Thoracic aorta (tissue), 2 donors: ENCODE measurements at regions not wholly inside any gene's neighbourhood (a gene's known extent, or its start where the extent isn't known, plus 50 kb on each side); places are given as distances from the start of the nearest gene placed in this dataset.

Experiments used
- ATAC-seq: fragments of 150-250 bp; one replicate; pipeline ENCODE4 v1.8.0; 2017; ENCODE audit warnings: low read depth; ENCODE audit not compliant: insufficient number of reproducible peaks, low FRiP score
- DNase-seq: peaks from one replicate; pipeline ENCODE4 v3.0.0-alpha.2; 2020; ENCODE audit warnings: low spot score
- H3K27ac ChIP-seq, 2 donors: fragments of 200-600 bp; sonication (generic); 1 replicate in 1 of 2; 2 replicates in 1 of 2; pipeline ENCODE4 v1.5.1; 2016; ENCODE audit warnings: mild to moderate bottlenecking in 2 of 2, moderate library complexity in 2 of 2
- H3K27me3 ChIP-seq: fragments of 200-600 bp; sonication (generic); replicated peaks from 2 replicates; pipeline ENCODE4 v1.6.0; 2016; ENCODE audit warnings: mild to moderate bottlenecking; ENCODE audit not compliant: insufficient read depth
- H3K36me3 ChIP-seq: fragments of 200-600 bp; sonication (generic); one replicate; pipeline ENCODE4 v1.5.1; 2016
- H3K4me1 ChIP-seq, 2 donors: fragments of 200-600 bp; sonication (generic); 1 replicate in 1 of 2; 2 replicates in 1 of 2; pipeline versions ENCODE4 v1.5.1 to v1.6.0; 2016; ENCODE audit warnings: low read depth in 2 of 2, mild to moderate bottlenecking in 1 of 2; ENCODE audit not compliant: control insufficient read depth in 1 of 2
- H3K4me3 ChIP-seq: fragments of 200-600 bp; sonication (generic); 2 replicates; pipeline ENCODE4 v1.5.1; 2016; ENCODE audit warnings: mild to moderate bottlenecking
- H3K9me3 ChIP-seq: fragments of 200-600 bp; sonication (generic); 2 replicates; pipeline ENCODE4 v1.5.1; 2016
- TF ChIP-seq, protein P1 (sequence below): fragments of 200-600 bp; sonication (generic); IDR thresholded peaks from one replicate; pipeline ENCODE4 v1.5.1; 2019; ENCODE audit warnings: antibody characterized with exemption

DNA sequence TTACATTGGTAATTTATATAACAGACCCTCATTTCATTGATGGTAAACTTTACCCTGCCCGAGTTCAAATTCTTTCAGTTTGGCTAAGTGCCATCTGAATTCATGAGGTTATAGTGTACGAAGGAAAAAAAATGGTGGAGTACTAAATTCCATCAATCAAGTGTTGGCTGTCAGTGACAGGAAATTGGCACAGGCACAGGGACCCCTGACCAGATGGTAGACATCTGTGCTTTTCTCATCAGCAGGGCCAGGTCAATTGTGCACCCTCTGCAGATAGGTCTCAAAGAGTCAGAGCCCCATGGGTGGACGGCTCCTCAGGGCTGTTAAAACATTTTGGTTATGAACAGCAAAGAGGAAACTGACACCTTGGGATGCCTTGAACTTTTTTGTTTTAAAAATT lies 439.2 kb downstream of the SETBP1 start:
- DNase-seq (no peak), ATAC-seq (no peak)
- Histone ChIP-seq H3K4me3 (no peak overlapping the region), H3K27me3 (no peaks in the 10 kb centered on the region), H3K27ac (no peak overlapping the region), H3K9me3 (no peaks in the 10 kb centered on the region), H3K4me1 (no peaks in the 10 kb centered on the region), H3K36me3 (no peaks in the 10 kb centered on the region)
- TF ChIP-seq, protein P1, sequence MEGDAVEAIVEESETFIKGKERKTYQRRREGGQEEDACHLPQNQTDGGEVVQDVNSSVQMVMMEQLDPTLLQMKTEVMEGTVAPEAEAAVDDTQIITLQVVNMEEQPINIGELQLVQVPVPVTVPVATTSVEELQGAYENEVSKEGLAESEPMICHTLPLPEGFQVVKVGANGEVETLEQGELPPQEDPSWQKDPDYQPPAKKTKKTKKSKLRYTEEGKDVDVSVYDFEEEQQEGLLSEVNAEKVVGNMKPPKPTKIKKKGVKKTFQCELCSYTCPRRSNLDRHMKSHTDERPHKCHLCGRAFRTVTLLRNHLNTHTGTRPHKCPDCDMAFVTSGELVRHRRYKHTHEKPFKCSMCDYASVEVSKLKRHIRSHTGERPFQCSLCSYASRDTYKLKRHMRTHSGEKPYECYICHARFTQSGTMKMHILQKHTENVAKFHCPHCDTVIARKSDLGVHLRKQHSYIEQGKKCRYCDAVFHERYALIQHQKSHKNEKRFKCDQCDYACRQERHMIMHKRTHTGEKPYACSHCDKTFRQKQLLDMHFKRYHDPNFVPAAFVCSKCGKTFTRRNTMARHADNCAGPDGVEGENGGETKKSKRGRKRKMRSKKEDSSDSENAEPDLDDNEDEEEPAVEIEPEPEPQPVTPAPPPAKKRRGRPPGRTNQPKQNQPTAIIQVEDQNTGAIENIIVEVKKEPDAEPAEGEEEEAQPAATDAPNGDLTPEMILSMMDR = no peak

DNA sequence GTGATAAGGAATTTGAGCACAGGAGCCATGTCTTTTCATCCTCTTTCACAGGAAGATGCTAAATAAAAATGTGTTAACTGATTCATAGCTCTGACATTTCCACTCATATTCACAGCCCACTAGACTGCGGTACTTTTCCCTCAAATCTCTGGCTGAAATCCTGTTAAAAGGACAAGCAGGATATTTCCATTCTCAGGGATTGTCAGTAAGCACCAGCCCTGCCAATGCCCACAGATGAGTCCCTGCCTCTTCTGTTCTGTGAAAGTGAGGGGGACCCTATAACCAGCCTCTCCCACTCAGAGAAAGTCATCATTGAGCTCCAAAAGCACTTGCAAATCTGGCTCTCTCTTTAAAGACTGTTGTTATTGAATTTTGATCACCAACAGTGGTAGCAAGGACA lies 440.5 kb downstream of the SETBP1 start:
- H3K4me3 ChIP-seq = no peak overlapping the region
- no peaks in the 10 kb centered on the region for H3K36me3 ChIP-seq
- no peaks in the 10 kb centered on the region for H3K4me1 ChIP-seq
- no peak for DNase-seq
- H3K27me3 ChIP-seq = no peaks in the 10 kb centered on the region
- TF ChIP-seq, protein P1 = no peak
- no peak overlapping the region for H3K27ac ChIP-seq
- no peak for ATAC-seq
- no peaks in the 10 kb centered on the region for H3K9me3 ChIP-seq

DNA sequence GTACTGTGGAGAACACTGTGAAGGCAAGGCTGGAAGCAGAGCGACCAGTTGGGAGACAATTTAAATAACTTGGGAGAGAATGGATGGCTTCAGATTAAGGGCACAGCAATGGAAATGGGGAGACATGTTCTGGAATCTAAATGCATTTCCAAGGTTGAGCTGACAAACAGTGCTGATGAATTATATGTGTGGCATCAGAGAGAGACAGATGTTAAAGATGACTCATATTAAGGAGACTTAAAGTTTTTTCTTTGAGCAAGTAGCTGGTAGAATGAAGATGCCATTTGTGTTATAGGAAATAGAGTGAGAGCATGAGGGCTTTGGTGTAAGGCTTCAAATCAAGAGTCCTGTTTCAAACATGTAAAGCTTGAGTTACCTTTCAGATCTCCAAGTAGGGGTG lies 441.8 kb downstream of the SETBP1 start:
- ATAC-seq (no peak), DNase-seq (no peak)
- H3K4me1 ChIP-seq = no peaks in the 10 kb centered on the region
- no peak overlapping the region for H3K27ac ChIP-seq
- no peaks in the 10 kb centered on the region for H3K9me3 ChIP-seq
- no peaks in the 10 kb centered on the region for H3K27me3 ChIP-seq
- no peak overlapping the region for H3K4me3 ChIP-seq
- H3K36me3 ChIP-seq = no peaks in the 10 kb centered on the region
- TF ChIP-seq, protein P1 = no peak

DNA sequence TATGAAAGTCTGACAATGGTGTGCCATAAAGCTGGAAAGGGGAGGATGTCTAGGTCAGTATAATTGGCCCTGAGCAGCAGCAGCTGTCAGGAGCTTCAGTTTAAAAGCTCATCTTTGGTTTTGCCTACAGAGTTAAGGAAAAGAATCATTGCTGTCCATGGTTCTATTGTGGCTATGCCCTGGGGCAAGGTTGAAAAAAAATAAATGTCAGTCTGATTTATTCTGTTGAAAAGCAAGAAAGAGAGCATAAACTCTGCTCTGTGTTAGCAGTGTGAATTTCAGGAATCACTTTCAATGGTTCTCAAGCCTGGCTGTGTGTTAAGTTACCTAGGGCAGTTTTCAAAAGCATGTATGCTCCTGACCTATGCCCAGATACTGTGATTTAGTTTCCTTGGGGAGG lies 446.7 kb downstream of the SETBP1 start:
- Histone ChIP-seq H3K36me3 (no peaks in the 10 kb centered on the region), H3K4me1 (no peaks in the 10 kb centered on the region), H3K4me3 (no peak overlapping the region), H3K27me3 (no peaks in the 10 kb centered on the region), H3K9me3 (no peaks in the 10 kb centered on the region), H3K27ac (no peak overlapping the region)
- DNase-seq = no peak
- TF ChIP-seq, protein P1 = no peak
- no peak for ATAC-seq

DNA sequence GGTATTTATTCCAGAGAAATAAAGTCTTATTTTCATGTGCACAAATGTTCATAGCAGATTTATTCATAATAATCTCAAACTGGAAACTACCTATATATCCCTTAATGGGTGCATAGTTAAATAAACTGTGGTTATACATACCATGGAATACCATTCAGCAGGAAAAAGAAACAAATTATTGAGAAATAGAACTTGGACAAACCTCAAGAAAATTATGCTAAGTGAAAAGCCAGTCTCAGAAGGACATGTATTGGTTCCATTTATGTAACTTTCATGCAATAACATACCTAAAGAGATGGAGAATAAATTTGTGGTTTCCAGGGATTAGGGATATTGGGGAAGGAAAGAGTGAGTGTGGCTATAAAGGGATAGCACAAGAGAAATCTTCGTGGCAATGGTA lies 452.6 kb downstream of the SETBP1 start:
- Histone ChIP-seq H3K27me3 (no peaks in the 10 kb centered on the region), H3K4me1 (no peaks in the 10 kb centered on the region), H3K9me3 (no peaks in the 10 kb centered on the region), H3K27ac (no peak overlapping the region), H3K36me3 (no peaks in the 10 kb centered on the region), H3K4me3 (no peak overlapping the region)
- no peak for DNase-seq
- TF ChIP-seq, protein P1 = no peak
- no peak for ATAC-seq
